ENCODE measurements at regions not wholly inside any gene's neighbourhood (a gene's known extent, or its start where the extent isn't known, plus 50 kb on each side); places are given as distances from the start of the nearest gene placed in this dataset.
A peak's percentile ranks its signal among the peaks of the same experiment; 100 is the strongest.
"Not testable (repeated sequence)": the region's sequence is repeated elsewhere in the genome, so short reads cannot be mapped to it uniquely, and the experiment has no call there.

- Mint-ChIP-seq H3K27me3 (ENCODE audit: low read depth, unreplicated experiment) (peaks cover 26% of the 10 kb centered on the region), H3K36me3 (ENCODE audit: low read depth, unreplicated experiment) (no peaks in the 10 kb centered on the region), H3K4me3 (ENCODE audit: unreplicated experiment) (no peak overlapping the region), H3K4me1 (ENCODE audit: low read depth, unreplicated experiment) (no peaks in the 10 kb centered on the region), H3K9me3 (ENCODE audit: unreplicated experiment) (peaks cover 10% of the 10 kb centered on the region), H3K27ac (ENCODE audit: unreplicated experiment) (no peak overlapping the region)
- FAIRE-seq: no peak
- no peak for TF ChIP-seq EZH2 (IDR thresholded peaks at IDR 0.05; ENCODE audit: insufficient read depth, low read length)
- TF ChIP-seq, protein P1, sequence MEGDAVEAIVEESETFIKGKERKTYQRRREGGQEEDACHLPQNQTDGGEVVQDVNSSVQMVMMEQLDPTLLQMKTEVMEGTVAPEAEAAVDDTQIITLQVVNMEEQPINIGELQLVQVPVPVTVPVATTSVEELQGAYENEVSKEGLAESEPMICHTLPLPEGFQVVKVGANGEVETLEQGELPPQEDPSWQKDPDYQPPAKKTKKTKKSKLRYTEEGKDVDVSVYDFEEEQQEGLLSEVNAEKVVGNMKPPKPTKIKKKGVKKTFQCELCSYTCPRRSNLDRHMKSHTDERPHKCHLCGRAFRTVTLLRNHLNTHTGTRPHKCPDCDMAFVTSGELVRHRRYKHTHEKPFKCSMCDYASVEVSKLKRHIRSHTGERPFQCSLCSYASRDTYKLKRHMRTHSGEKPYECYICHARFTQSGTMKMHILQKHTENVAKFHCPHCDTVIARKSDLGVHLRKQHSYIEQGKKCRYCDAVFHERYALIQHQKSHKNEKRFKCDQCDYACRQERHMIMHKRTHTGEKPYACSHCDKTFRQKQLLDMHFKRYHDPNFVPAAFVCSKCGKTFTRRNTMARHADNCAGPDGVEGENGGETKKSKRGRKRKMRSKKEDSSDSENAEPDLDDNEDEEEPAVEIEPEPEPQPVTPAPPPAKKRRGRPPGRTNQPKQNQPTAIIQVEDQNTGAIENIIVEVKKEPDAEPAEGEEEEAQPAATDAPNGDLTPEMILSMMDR (IDR thresholded peaks at IDR 0.05; ENCODE audit: insufficient read depth, low read depth, low read length): no peak
- no peak overlapping the region for H3K4me3 ChIP-seq (ENCODE audit: insufficient read depth, low read depth, low read length)
- H3K9ac ChIP-seq (ENCODE audit: low read length): no peak overlapping the region
- no peak overlapping the region for H2AFZ ChIP-seq (ENCODE audit: low read depth, low read length)
- DNase-seq (ENCODE audit: low read depth): no peak
- H3K36me3 ChIP-seq (ENCODE audit: insufficient read depth, low read length): no peaks in the 10 kb centered on the region
- no peaks in the 10 kb centered on the region for H4K20me1 ChIP-seq (ENCODE audit: insufficient read depth, low read length)
- no peak overlapping the region for H3K27ac ChIP-seq (ENCODE audit: low read depth, low read length)
- H3K79me2 ChIP-seq (ENCODE audit: insufficient read depth, low read length): no peaks in the 10 kb centered on the region
- peaks cover 5% of the 10 kb centered on the region for H3K27me3 ChIP-seq (ENCODE audit: insufficient read depth, low read length)
- H3K4me2 ChIP-seq (ENCODE audit: low read length): no peak overlapping the region
- no peaks in the 10 kb centered on the region for H3K4me1 ChIP-seq (ENCODE audit: insufficient read depth, low read length)
- H3K9me3 ChIP-seq (ENCODE audit: insufficient read depth, low read depth, low read length): no peaks in the 10 kb centered on the region
These were observed 313.5 kb downstream of the SUCLA2 start for GRCh38 chr13:47687577-47687976.

GRCh38 chr13:47685156-47685555 lies 315.9 kb downstream of the SUCLA2 start:
- H3K4me3 ChIP-seq (ENCODE audit: insufficient read depth, low read depth, low read length); H3K4me2 ChIP-seq (ENCODE audit: low read length); H3K4me1 ChIP-seq (ENCODE audit: insufficient read depth, low read length); H3K27ac ChIP-seq (ENCODE audit: low read depth, low read length); H3K79me2 ChIP-seq (ENCODE audit: insufficient read depth, low read length); H3K4me1 Mint-ChIP-seq (ENCODE audit: low read depth, unreplicated experiment); H3K36me3 ChIP-seq (ENCODE audit: insufficient read depth, low read length); H2AFZ ChIP-seq (ENCODE audit: low read depth, low read length); H3K27ac Mint-ChIP-seq (ENCODE audit: unreplicated experiment); H4K20me1 ChIP-seq (ENCODE audit: insufficient read depth, low read length); H3K9me3 Mint-ChIP-seq (ENCODE audit: unreplicated experiment); H3K27me3 ChIP-seq (ENCODE audit: insufficient read depth, low read length); H3K9me3 ChIP-seq (ENCODE audit: insufficient read depth, low read depth, low read length); H3K4me3 Mint-ChIP-seq (ENCODE audit: unreplicated experiment); H3K36me3 Mint-ChIP-seq (ENCODE audit: low read depth, unreplicated experiment); DNase-seq (ENCODE audit: low read depth); H3K9ac ChIP-seq (ENCODE audit: low read length); FAIRE-seq: not testable (repeated sequence)
- H3K27me3 Mint-ChIP-seq (ENCODE audit: low read depth, unreplicated experiment): peaks cover 26% of the 10 kb centered on the region

- Mint-ChIP-seq H3K4me1 (ENCODE audit: low read depth, unreplicated experiment) (peaks cover 33% of the 10 kb centered on the region), H3K27ac (ENCODE audit: unreplicated experiment) (no peak overlapping the region), H3K4me3 (ENCODE audit: unreplicated experiment) (no peak overlapping the region), H3K36me3 (ENCODE audit: low read depth, unreplicated experiment) (no peaks in the 10 kb centered on the region), H3K27me3 (ENCODE audit: low read depth, unreplicated experiment) (peaks cover 2% of the 10 kb centered on the region), H3K9me3 (ENCODE audit: unreplicated experiment) (peaks cover 4% of the 10 kb centered on the region)
- no peaks in the 10 kb centered on the region for H3K9me3 ChIP-seq (ENCODE audit: insufficient read depth, low read depth, low read length)
- H3K79me2 ChIP-seq (ENCODE audit: insufficient read depth, low read length): no peaks in the 10 kb centered on the region
- DNase-seq (ENCODE audit: low read depth) (peak; percentile 64), FAIRE-seq (peak; percentile 54)
- no peak overlapping the region for H3K4me3 ChIP-seq (ENCODE audit: insufficient read depth, low read depth, low read length)
- no peak overlapping the region for H3K9ac ChIP-seq (ENCODE audit: low read length)
- no peaks in the 10 kb centered on the region for H3K27me3 ChIP-seq (ENCODE audit: insufficient read depth, low read length)
- H3K27ac ChIP-seq (ENCODE audit: low read depth, low read length): no peak overlapping the region
- H2AFZ ChIP-seq (ENCODE audit: low read depth, low read length): no peak overlapping the region
- TF ChIP-seq EZH2 (IDR thresholded peaks at IDR 0.05; ENCODE audit: insufficient read depth, low read length): no peak
- peaks cover 40% of the 10 kb centered on the region for H3K4me1 ChIP-seq (ENCODE audit: insufficient read depth, low read length)
- H4K20me1 ChIP-seq (ENCODE audit: insufficient read depth, low read length): no peaks in the 10 kb centered on the region
- peak overlapping the region; percentile 69 for H3K4me2 ChIP-seq (ENCODE audit: low read length)
- no peaks in the 10 kb centered on the region for H3K36me3 ChIP-seq (ENCODE audit: insufficient read depth, low read length)
These were observed 320.3 kb downstream of the SUCLA2 start for GRCh38 chr13:47680748-47681147.

All from astrocyte (in vitro differentiated cells and primary cell).